DND-41 (cell line): ENCODE measurements at regions not wholly inside any gene's neighbourhood (a gene's known extent, or its start where the extent isn't known, plus 50 kb on each side); places are given as distances from the start of the nearest gene placed in this dataset.

Experiments
- ATAC-seq: fragments of 200-7000 bp; cut with Tn5 transposase; 3 replicates; pipeline ENCODE4 v1.9.1; 2021; ENCODE audit warnings: low read depth; ENCODE audit not compliant: insufficient read depth
- DNase-seq: peaks from one replicate; pipeline ENCODE4 v3.0.0-alpha.2; 2020
- H2AFZ ChIP-seq: 2 replicates; pipeline ENCODE4 v1.6.0; 2012; ENCODE audit warnings: low read depth, low read length
- H3K27ac ChIP-seq: 2 replicates; pipeline ENCODE4 v1.5.1; 2012; ENCODE audit warnings: low read length, inconsistent platforms
- H3K27me3 ChIP-seq: fragments of 200-600 bp; sonication (generic); 2 replicates; pipeline ENCODE4 v1.6.0; 2012; ENCODE audit warnings: low read length, mild to moderate bottlenecking, inconsistent platforms; ENCODE audit not compliant: insufficient read depth, poor library complexity
- H3K36me3 ChIP-seq: 2 replicates; pipeline ENCODE4 v1.5.1; 2012; ENCODE audit warnings: low read length, inconsistent platforms; ENCODE audit not compliant: insufficient read depth
- H3K4me1 ChIP-seq: 2 replicates; pipeline ENCODE4 v1.5.1; 2012; ENCODE audit warnings: mild to moderate bottlenecking, low read length; ENCODE audit not compliant: insufficient read depth
- H3K4me2 ChIP-seq: 2 replicates; pipeline ENCODE4 v1.6.0; 2012; ENCODE audit warnings: mild to moderate bottlenecking, moderate library complexity, low read length, inconsistent platforms; ENCODE audit not compliant: insufficient read depth
- H3K4me3 ChIP-seq, 2 experiments: fragments of 200-600 bp in 1 of 2; shearing (Covaris generic) in 1 of 2; 2 replicates each; pipeline ENCODE4 v1.5.1; 2012 to 2016; ENCODE audit warnings: inconsistent platforms in 2 of 2, low read length in 2 of 2, mild to moderate bottlenecking in 2 of 2, low read depth in 1 of 2, moderate library complexity in 1 of 2
- H3K79me2 ChIP-seq: 2 replicates; pipeline ENCODE4 v1.6.0; 2012; ENCODE audit warnings: low read length, inconsistent platforms; ENCODE audit not compliant: insufficient read depth
- H3K9ac ChIP-seq: 2 replicates; pipeline ENCODE4 v1.6.0; 2012; ENCODE audit warnings: low read depth, mild to moderate bottlenecking, inconsistent platforms, low read length, moderate library complexity
- H3K9me3 ChIP-seq: 2 replicates; pipeline ENCODE4 v1.5.1; 2012; ENCODE audit warnings: low read length, moderate library complexity, mild to moderate bottlenecking, inconsistent platforms; ENCODE audit not compliant: insufficient read depth, severe bottlenecking
- H4K20me1 ChIP-seq: 2 replicates; pipeline ENCODE4 v1.6.0; 2012; ENCODE audit warnings: low read length; ENCODE audit not compliant: insufficient read depth
- EZH2 ChIP-seq: IDR thresholded peaks from 3 replicates; pipeline ENCODE4 v1.6.1; 2012; ENCODE audit warnings: borderline replicate concordance, low read depth, mild to moderate bottlenecking, moderate library complexity, low read length, inconsistent platforms; ENCODE audit not compliant: severe bottlenecking
- TF ChIP-seq, protein P1 (sequence below): IDR thresholded peaks from 2 replicates; pipeline ENCODE4 v1.5.1; 2012; ENCODE audit warnings: borderline replicate concordance, low read length, moderate library complexity, mild to moderate bottlenecking; ENCODE audit not compliant: poor library complexity, severe bottlenecking; ENCODE audit errors: extremely low read depth

- Histone ChIP-seq H3K79me2 (no peaks in the 10 kb centered on the region), H3K36me3 (no peaks in the 10 kb centered on the region), H3K4me2 (no peak overlapping the region), H4K20me1 (no peaks in the 10 kb centered on the region), H3K9ac (no peak overlapping the region), H2AFZ (no peak overlapping the region), H3K4me1 (no peaks in the 10 kb centered on the region), H3K27ac (no peak overlapping the region), H3K9me3 (no peaks in the 10 kb centered on the region), H3K27me3 (no peaks in the 10 kb centered on the region), H3K4me3 (no peak overlapping the region)
- TF ChIP-seq, protein P1, sequence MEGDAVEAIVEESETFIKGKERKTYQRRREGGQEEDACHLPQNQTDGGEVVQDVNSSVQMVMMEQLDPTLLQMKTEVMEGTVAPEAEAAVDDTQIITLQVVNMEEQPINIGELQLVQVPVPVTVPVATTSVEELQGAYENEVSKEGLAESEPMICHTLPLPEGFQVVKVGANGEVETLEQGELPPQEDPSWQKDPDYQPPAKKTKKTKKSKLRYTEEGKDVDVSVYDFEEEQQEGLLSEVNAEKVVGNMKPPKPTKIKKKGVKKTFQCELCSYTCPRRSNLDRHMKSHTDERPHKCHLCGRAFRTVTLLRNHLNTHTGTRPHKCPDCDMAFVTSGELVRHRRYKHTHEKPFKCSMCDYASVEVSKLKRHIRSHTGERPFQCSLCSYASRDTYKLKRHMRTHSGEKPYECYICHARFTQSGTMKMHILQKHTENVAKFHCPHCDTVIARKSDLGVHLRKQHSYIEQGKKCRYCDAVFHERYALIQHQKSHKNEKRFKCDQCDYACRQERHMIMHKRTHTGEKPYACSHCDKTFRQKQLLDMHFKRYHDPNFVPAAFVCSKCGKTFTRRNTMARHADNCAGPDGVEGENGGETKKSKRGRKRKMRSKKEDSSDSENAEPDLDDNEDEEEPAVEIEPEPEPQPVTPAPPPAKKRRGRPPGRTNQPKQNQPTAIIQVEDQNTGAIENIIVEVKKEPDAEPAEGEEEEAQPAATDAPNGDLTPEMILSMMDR = no peak
- TF ChIP-seq EZH2 = no peak
- ATAC-seq (no peak), DNase-seq (no peak)
Measured at GRCh38 chr6:140752234-140752633, 1377.8 kb upstream of the CITED2 start.

GRCh38 chr6:140747114-140747513 is 1372.7 kb upstream of the CITED2 start:
- TF ChIP-seq EZH2 = no peak
- TF ChIP-seq, protein P1 = no peak
- Histone ChIP-seq H3K27me3 (no peaks in the 10 kb centered on the region), H3K4me1 (no peaks in the 10 kb centered on the region), H4K20me1 (no peaks in the 10 kb centered on the region), H2AFZ (no peak overlapping the region), H3K27ac (no peak overlapping the region), H3K9ac (no peak overlapping the region), H3K4me3 (no peak overlapping the region), H3K36me3 (no peaks in the 10 kb centered on the region), H3K4me2 (no peak overlapping the region), H3K79me2 (no peaks in the 10 kb centered on the region), H3K9me3 (no peaks in the 10 kb centered on the region)
- DNase-seq (no peak), ATAC-seq (no peak)

DNA sequence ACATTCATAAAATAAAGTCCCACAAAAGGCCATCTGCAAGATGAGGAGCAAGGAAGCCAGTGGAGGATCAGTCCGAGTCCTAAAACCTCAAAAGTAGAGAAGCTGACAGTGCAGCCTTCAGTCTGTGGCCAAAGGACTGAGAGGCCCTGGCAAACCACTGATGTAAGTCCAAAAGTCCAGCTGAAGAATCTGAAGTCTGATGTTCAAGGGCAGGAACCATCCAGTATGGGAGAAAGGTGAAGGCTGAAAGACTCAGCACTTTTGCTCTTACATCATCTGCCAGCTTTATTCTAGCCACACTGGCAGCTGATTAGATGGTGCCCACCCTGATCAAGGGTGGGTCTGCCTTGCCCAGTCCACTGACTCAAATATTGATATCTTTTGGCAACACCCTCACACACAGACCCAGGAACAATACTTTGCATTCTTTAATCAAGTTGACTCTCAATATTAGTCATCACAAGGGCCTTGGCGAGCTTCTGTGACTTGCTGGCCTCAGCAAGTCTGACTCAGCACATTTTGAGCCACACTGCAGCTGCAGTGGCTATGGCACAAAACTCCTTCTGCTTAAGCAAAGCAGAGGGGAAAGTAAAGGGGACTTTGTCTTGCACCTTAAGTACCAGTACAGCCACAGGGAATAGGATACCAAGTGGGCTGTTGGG is 1370.3 kb upstream of the CITED2 start:
- H3K4me3 ChIP-seq = no peak overlapping the region

More for the DNA sequence above, 1370.3 kb upstream of the CITED2 start:
- Histone ChIP-seq H3K79me2 (no peaks in the 10 kb centered on the region), H3K27ac (no peak overlapping the region), H4K20me1 (no peaks in the 10 kb centered on the region), H3K27me3 (no peaks in the 10 kb centered on the region), H3K9ac (no peak overlapping the region), H3K4me2 (no peak overlapping the region), H3K9me3 (no peaks in the 10 kb centered on the region), H2AFZ (no peak overlapping the region), H3K4me1 (no peaks in the 10 kb centered on the region), H3K36me3 (no peaks in the 10 kb centered on the region)
- ATAC-seq = no peak
- DNase-seq = no peak
- TF ChIP-seq, protein P1 = no peak
- no peak for TF ChIP-seq EZH2
